ENCODE measurements at regions not wholly inside any gene's neighbourhood (a gene's known extent, or its start where the extent isn't known, plus 50 kb on each side); places are given as distances from the start of the nearest gene placed in this dataset.
"Not testable (repeated sequence)": the region's sequence is repeated elsewhere in the genome, so short reads cannot be mapped to it uniquely, and the experiment has no call there.

- Histone ChIP-seq H3K9me3 (ENCODE audit: control insufficient read depth, insufficient read depth, low read length) (no peaks in the 10 kb centered on the region), H3K36me3 (ENCODE audit: insufficient read depth, low read length) (no peaks in the 10 kb centered on the region), H3K9ac (ENCODE audit: low read depth, low read length) (no peak overlapping the region), H3K4me1 (ENCODE audit: insufficient read depth, low read length) (no peaks in the 10 kb centered on the region)
These were observed 148.9 kb upstream of the SLC13A1 start for GRCh38 chr7:123348690-123349089.

- Histone ChIP-seq H3K9me3 (ENCODE audit: control insufficient read depth, insufficient read depth, low read length) (no peaks in the 10 kb centered on the region), H3K36me3 (ENCODE audit: insufficient read depth, low read length) (no peaks in the 10 kb centered on the region), H3K4me1 (ENCODE audit: insufficient read depth, low read length) (no peaks in the 10 kb centered on the region), H3K9ac (ENCODE audit: low read depth, low read length) (no peak overlapping the region)
These were observed 147.0 kb upstream of the SLC13A1 start for GRCh38 chr7:123346766-123347165.

- Histone ChIP-seq H3K36me3 (ENCODE audit: insufficient read depth, low read length) (no peaks in the 10 kb centered on the region), H3K4me1 (ENCODE audit: insufficient read depth, low read length) (no peaks in the 10 kb centered on the region), H3K9me3 (ENCODE audit: control insufficient read depth, insufficient read depth, low read length) (no peaks in the 10 kb centered on the region), H3K9ac (ENCODE audit: low read depth, low read length) (no peak overlapping the region)
These were observed 143.8 kb upstream of the SLC13A1 start for GRCh38 chr7:123343611-123344010.

- no peak overlapping the region for H3K9ac ChIP-seq (ENCODE audit: low read depth, low read length)
- H3K36me3 ChIP-seq (ENCODE audit: insufficient read depth, low read length): no peaks in the 10 kb centered on the region
- H3K4me1 ChIP-seq (ENCODE audit: insufficient read depth, low read length): no peaks in the 10 kb centered on the region
- no peaks in the 10 kb centered on the region for H3K9me3 ChIP-seq (ENCODE audit: control insufficient read depth, insufficient read depth, low read length)
These were observed 141.3 kb upstream of the SLC13A1 start for GRCh38 chr7:123341102-123341501.

- Histone ChIP-seq H3K4me1 (ENCODE audit: insufficient read depth, low read length) (no peaks in the 10 kb centered on the region), H3K9me3 (ENCODE audit: control insufficient read depth, insufficient read depth, low read length) (no peaks in the 10 kb centered on the region), H3K9ac (ENCODE audit: low read depth, low read length) (no peak overlapping the region), H3K36me3 (ENCODE audit: insufficient read depth, low read length) (no peaks in the 10 kb centered on the region)
These were observed 138.9 kb upstream of the SLC13A1 start for GRCh38 chr7:123338688-123339087.

GRCh38 chr7:123329988-123330643 lies 130.3 kb upstream of the SLC13A1 start:
- H3K9ac ChIP-seq (ENCODE audit: low read depth, low read length): no peak overlapping the region
- H3K36me3 ChIP-seq (ENCODE audit: insufficient read depth, low read length): no peaks in the 10 kb centered on the region
- H3K9me3 ChIP-seq (ENCODE audit: control insufficient read depth, insufficient read depth, low read length): no peaks in the 10 kb centered on the region
- no peaks in the 10 kb centered on the region for H3K4me1 ChIP-seq (ENCODE audit: insufficient read depth, low read length)

GRCh38 chr7:123327661-123328060 lies 127.9 kb upstream of the SLC13A1 start:
- Histone ChIP-seq H3K4me1 (ENCODE audit: insufficient read depth, low read length) (no peaks in the 10 kb centered on the region), H3K9me3 (ENCODE audit: control insufficient read depth, insufficient read depth, low read length) (no peaks in the 10 kb centered on the region; the same call in 1 of the 2 replicates), H3K36me3 (ENCODE audit: insufficient read depth, low read length) (no peaks in the 10 kb centered on the region), H3K9ac (ENCODE audit: low read depth, low read length) (no peak overlapping the region)

GRCh38 chr7:123324283-123324682 lies 124.5 kb upstream of the SLC13A1 start:
- H3K9me3 ChIP-seq (ENCODE audit: control insufficient read depth, insufficient read depth, low read length): peaks cover 6% of the 10 kb centered on the region; the same call in 1 of the 2 replicates
- no peaks in the 10 kb centered on the region for H3K36me3 ChIP-seq (ENCODE audit: insufficient read depth, low read length)
- no peak overlapping the region for H3K9ac ChIP-seq (ENCODE audit: low read depth, low read length)
- no peaks in the 10 kb centered on the region for H3K4me1 ChIP-seq (ENCODE audit: insufficient read depth, low read length)

GRCh38 chr7:123323689-123324088 lies 123.9 kb upstream of the SLC13A1 start:
- H3K9me3 ChIP-seq (ENCODE audit: control insufficient read depth, insufficient read depth, low read length): peaks cover 6% of the 10 kb centered on the region; the same call in 1 of the 2 replicates
- no peaks in the 10 kb centered on the region for H3K4me1 ChIP-seq (ENCODE audit: insufficient read depth, low read length)
- no peaks in the 10 kb centered on the region for H3K36me3 ChIP-seq (ENCODE audit: insufficient read depth, low read length)
- no peak overlapping the region for H3K9ac ChIP-seq (ENCODE audit: low read depth, low read length)

- H3K36me3 ChIP-seq (ENCODE audit: insufficient read depth, low read length); H3K9ac ChIP-seq (ENCODE audit: low read depth, low read length); H3K9me3 ChIP-seq (ENCODE audit: control insufficient read depth, insufficient read depth, low read length); H3K4me1 ChIP-seq (ENCODE audit: insufficient read depth, low read length): not testable (repeated sequence)
These were observed 121.8 kb upstream of the SLC13A1 start for GRCh38 chr7:123321578-123321977.

GRCh38 chr7:123319911-123320310 lies 120.1 kb upstream of the SLC13A1 start:
- Histone ChIP-seq H3K9ac (ENCODE audit: low read depth, low read length) (no peak overlapping the region), H3K9me3 (ENCODE audit: control insufficient read depth, insufficient read depth, low read length) (peaks cover 6% of the 10 kb centered on the region; the same call in 1 of the 2 replicates), H3K36me3 (ENCODE audit: insufficient read depth, low read length) (no peaks in the 10 kb centered on the region), H3K4me1 (ENCODE audit: insufficient read depth, low read length) (no peaks in the 10 kb centered on the region)

GRCh38 chr7:123314886-123315285 lies 115.1 kb upstream of the SLC13A1 start:
- H3K9ac ChIP-seq (ENCODE audit: low read depth, low read length): no peak overlapping the region
- no peaks in the 10 kb centered on the region for H3K4me1 ChIP-seq (ENCODE audit: insufficient read depth, low read length)
- no peaks in the 10 kb centered on the region for H3K9me3 ChIP-seq (ENCODE audit: control insufficient read depth, insufficient read depth, low read length)
- no peaks in the 10 kb centered on the region for H3K36me3 ChIP-seq (ENCODE audit: insufficient read depth, low read length)

GRCh38 chr7:123308254-123308951 lies 108.6 kb upstream of the SLC13A1 start:
- no peaks in the 10 kb centered on the region for H3K9me3 ChIP-seq (ENCODE audit: control insufficient read depth, insufficient read depth, low read length)
- no peak overlapping the region for H3K9ac ChIP-seq (ENCODE audit: low read depth, low read length)
- no peaks in the 10 kb centered on the region for H3K4me1 ChIP-seq (ENCODE audit: insufficient read depth, low read length)
- no peaks in the 10 kb centered on the region for H3K36me3 ChIP-seq (ENCODE audit: insufficient read depth, low read length)

- no peaks in the 10 kb centered on the region for H3K9me3 ChIP-seq (ENCODE audit: control insufficient read depth, insufficient read depth, low read length)
- H3K9ac ChIP-seq (ENCODE audit: low read depth, low read length): no peak overlapping the region
- no peaks in the 10 kb centered on the region for H3K36me3 ChIP-seq (ENCODE audit: insufficient read depth, low read length)
- H3K4me1 ChIP-seq (ENCODE audit: insufficient read depth, low read length): no peaks in the 10 kb centered on the region
These were observed 106.1 kb upstream of the SLC13A1 start for GRCh38 chr7:123305840-123306375.

GRCh38 chr7:123303926-123304325 lies 104.2 kb upstream of the SLC13A1 start:
- Histone ChIP-seq H3K4me1 (ENCODE audit: insufficient read depth, low read length) (no peaks in the 10 kb centered on the region), H3K9ac (ENCODE audit: low read depth, low read length) (no peak overlapping the region), H3K9me3 (ENCODE audit: control insufficient read depth, insufficient read depth, low read length) (no peaks in the 10 kb centered on the region), H3K36me3 (ENCODE audit: insufficient read depth, low read length) (no peaks in the 10 kb centered on the region)

Measured in ES-I3 (cell line).